ENCODE measurements at regions not wholly inside any gene's neighbourhood (a gene's known extent, or its start where the extent isn't known, plus 50 kb on each side); places are given as distances from the start of the nearest gene placed in this dataset.

DNA sequence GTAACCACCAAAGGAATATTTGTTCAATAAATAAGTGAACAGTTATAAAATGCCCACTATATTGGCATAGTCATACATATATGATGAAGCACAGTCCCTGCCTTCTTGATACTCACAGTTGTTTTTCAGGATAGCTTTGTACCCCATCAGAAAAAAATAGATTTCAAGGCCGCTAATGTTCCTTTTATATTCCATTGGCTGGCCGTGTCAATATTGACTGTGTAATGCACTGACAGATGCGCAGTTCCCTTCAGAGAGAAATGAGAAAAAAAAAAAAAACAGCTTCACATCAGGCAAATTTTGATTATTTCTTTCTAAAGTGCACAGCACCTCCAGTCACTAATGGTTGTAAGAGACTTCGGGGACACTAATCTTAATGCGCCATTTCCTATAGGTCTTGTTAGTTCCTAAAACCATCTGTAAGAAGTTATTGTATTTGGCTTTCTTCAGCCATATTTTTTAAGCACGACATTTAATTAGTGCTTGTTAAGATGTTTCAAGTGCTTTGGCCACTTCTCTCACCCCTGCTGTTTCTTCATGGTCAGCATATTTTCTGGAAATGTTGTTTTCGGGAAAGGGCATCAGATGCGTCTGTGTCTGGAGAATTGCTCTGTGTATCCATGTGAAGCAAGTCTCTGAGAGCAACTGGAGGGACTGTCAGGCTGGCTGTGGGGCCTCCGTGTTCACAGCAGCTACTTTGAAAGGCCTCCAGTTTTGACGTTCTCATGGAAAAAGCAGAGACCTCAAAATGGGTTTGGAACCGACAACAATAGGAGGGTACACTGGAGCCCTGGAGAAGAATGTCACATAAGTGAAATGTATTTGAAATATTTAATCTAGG lies 378.3 kb downstream of the MTX2 start:
- no peak for DNase-seq (ENCODE audit: low spot score)

DNA sequence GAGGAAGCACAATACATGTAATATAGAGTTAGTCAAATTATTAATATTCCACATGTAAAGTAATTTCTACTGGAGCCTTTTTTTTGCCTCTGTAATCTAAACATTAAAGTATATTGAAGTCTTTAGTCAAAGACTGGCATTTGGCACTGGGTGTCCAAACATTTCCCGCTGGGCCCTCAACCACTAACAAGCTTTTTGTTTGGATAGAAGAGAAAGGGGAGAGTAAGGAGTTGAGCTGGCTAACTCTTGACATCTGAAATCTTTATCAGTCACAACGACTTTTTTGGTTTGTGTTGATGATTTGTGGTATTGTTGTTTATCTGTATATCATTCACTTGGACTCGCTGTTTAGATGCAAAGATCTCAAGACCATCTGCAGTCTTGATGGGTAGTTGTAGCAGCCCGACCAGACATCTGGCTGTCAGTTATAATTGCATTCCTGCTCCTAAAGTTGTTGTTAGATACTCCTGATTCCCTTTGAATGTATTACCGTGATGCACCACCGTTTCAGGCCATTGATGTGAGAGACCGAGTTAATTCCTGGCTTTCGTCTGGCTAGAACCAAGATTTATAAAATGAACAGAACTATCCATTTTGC lies 379.6 kb downstream of the MTX2 start:
- no peak for DNase-seq (ENCODE audit: low spot score)

DNA sequence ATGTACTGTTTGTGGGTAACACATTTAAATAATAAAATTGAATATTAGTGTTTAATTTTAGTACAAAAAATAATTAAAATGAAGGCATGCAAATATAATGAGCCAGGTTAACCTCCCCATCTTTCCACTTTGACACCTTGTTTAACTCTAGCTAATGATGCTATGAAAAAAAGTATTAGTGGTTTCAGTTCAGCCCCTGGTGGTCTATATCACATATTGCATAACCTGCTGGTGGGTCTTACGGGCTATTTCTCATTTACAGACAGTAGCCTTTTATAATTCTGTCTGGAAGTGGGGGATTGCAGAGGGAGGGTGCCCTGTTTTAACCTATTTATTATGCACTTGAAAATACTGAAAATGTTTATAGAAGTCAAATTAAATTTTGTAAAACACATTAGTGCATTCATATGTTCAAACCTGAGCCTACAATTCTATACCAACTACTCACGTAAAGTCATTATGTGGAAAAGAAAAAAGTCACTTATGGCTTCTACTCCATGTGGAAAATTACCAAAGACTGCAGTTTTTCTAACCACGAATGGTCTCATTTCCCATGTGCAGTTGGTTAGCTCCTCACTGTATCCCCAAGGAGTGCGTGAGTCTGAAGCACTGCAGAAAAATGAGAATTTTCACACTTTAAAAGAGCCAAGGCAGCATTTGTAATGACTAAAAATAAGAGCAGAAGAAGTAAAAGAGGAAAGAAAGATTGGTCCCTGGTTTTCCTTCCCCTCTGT lies 381.0 kb downstream of the MTX2 start:
- DNase-seq (ENCODE audit: low spot score): no peak

DNA sequence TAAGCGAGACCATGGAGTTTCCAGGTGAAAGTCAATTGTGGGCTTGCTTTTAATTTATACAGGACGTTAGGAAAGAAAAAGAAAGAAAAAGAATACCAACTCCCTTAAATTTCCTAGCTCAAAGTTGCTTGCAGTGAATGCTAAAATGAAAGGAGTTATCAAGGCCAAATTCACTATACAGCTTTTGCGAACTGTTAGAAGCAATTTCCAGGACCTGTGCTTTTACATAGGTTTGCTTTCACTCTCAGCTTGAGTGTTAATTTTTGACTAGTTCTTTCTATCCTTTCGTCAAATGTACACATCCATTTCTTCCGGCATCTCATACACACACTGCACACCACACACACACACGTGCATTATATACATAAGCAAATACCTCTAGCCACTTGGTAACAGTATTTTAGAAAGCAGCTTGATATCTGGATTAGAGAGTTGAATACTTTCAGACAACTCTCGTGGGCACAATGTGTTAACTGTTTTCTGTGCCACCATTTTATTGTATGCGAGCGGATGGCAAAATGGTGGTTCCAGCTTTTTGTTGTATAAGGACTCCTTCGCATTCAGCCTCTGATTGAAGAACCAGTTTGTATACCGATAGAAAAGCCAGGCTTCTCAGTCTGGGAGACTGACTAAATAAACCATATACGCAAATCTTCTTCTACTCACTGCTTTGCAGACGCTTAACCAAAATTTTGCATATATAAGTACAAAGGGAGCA lies 381.8 kb downstream of the MTX2 start:
- DNase-seq (ENCODE audit: low spot score): no peak

DNA sequence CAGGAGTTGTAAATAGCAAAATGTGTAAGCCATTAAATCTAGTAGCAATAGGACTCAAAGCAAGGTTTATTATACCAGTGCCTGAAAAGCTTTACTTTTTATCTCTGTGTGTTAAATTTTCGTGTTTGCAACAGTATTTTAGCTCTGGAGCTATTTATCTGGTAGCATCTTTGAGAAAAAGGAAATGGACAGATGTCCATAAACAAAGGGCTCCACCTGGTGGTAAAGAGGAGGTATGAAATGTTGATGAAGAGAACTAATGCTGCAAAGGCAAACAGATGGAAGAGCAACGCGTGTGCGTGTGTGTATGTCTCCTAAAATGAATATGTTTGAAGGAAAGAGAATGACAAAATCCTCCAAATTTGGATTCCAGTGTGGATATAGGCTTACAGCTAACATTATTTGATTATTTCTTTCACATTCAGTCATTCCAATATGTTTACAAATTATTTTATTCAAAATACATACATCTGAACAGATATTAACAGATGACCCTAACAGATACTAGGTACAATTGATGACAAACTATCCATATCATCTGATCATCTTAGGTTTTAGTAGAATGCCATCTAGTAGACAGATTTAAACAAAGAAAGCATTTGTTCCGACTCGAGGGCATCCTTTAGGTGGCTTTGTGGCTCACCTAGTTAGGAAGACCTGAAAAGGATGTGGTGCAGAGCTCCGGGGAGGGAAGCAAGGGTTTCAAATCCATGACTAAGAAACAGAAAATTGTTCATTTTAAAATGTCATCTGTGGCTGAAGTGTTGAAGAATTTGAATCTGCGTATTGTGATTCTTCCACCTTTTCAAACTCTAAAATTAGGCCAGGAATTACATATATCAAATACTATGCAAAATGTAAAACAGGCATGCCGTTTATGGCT lies 383.3 kb downstream of the MTX2 start:
- no peak for DNase-seq (ENCODE audit: low spot score)

DNA sequence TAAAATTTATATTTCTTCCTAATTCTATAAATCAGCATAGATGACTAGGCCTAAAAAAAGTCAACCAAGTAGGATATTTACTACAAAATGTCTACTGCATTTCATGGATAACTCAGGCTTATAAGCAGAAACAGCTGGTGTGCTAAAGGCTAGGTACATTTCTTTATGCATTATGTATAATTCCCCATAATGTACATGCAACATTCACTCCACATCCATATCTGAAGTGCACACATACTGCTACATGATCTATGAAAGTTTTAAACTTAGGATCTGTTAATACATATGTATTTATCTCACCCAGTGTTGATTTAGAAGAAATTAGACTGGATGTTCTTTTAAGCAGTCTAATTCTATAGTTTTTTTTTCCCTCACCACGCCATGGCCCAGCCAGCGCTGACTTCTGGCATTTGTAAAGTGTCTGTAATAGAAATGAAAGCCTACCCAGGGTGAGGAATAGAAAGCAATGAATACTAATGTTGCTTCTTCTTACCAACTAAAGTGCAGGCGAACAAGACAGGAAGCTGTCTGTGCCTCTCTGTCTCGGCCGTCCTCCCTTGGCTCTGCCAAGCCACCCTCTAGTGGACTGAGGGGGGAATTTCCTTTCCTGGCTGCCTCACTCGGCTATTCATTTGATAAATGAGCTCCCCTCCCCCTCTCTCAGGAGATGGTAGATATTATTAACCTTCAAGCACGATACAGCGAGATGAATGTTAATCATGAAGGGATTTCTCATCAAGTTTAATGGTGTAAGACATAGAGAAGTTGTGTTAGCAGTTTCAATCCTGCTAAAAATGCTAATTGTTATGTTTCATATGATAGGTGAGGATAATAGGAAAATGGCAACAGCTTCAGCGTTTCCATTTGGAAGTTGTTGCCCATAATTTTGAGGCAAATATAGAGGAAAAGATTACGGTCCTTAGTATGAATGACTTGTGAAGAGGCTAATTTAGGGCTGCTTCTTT lies 384.5 kb downstream of the MTX2 start:
- DNase-seq (ENCODE audit: low spot score): no peak

DNA sequence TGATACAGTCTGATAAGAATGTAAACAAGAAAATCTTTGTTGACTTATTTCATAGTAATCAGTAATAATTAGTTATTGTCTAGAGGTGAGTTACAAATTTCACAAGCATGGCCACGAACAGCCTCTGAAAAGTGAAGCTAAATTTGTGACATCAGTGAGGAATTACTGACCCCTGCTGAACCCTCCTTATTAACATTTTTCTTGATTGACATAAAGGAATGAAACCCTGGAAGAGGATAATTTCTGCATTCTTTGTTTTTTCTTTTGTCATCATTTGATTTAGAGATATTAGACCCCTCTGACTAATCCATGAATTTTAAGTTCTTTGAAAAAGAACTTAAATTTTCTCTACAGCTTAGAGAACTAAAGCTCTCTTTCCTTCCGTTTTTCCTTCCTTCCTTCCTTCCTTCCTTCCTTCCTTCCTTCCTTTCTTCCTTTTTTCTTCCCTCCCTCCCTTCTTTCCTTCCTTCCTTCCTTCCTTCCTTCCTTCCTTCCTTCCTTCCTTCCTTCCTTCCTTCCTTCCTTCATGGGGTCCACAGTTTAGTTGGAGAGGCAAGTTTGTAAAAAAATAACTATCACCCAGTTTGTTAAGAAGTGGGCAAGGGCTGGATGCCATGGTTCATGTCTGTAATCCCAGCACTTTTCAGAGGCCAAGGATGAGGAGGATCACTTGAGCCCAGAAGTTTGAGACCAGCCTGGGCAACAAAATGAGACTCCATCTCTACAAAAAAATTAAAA lies 387.0 kb downstream of the MTX2 start:
- DNase-seq (ENCODE audit: low spot score): no peak

DNA sequence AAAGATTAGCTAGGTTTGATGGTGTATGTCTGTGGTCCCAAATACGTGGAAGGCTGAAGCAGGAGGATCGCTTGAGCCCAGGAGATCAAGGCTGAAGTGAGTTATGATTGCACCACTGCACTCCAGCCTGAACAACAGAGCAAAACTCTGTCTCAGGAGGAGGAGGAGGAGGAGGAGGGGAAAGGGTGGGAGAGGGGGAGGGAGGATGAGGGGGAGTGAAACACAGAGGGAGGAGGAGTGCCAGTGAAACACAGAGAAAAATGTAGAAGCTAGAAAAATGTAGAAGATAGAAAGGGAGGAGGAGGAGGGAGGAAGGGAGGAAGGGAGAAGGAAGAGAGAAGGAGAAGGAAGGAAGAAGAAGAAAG lies 387.5 kb downstream of the MTX2 start:
- DNase-seq (ENCODE audit: low spot score): no peak

DNA sequence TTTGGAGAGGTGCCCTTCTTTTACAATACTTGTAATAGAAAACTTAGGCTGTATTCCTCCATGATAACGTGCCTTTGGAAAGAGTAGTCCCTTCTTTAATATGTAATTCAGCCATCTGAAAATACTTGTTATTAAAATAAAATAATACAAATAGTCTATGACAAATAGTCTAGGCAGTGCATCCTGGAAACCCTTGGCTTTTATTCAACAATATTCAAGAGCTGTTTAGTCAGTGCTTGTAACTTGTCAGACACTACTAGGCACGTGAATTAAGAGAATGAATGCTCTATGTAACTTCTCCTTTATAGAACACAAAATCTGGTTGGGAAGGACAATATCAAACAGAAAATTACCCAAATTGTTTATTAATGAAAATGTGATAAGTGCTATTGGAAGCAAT lies 388.2 kb downstream of the MTX2 start:
- DNase-seq (ENCODE audit: low spot score): no peak

DNA sequence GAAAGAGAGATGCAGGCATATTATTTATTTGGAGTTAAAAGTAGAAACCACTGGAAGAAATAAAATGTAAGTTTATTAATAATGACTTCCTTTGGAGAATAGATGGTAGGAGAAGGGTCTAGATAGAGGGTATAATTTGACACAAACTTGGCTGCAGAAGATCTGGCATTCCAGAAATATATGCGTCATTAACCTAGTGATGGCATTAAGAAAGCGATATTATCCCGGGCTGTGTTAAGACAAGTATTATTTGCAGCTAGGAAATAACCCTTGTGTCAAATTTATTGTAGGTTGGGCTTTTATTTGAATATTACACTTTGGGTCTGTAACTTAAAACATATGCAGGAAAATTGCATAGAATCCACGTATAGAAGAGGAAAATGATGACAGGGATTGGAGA lies 389.5 kb downstream of the MTX2 start:
- no peak for DNase-seq (ENCODE audit: low spot score)

DNA sequence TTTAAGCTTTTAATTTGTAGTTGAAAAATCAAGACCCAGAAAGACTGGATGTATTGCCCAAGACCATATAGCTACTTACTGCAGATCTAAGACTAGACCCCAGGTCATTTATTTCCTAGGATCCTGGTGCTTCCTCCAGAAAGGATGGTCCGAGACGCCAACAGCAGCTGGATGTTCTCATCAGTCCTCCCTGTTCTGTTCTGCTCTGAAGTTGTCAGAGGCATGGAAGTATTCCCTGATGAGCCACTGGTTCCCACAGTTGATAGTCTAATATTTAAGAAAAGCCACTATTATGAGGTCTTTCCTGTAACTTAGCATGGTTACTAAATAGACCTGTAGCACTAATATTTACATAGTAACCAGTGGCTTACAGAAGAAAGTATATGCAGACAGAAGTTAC lies 393.5 kb downstream of the MTX2 start:
- DNase-seq (ENCODE audit: low spot score): no peak

DNA sequence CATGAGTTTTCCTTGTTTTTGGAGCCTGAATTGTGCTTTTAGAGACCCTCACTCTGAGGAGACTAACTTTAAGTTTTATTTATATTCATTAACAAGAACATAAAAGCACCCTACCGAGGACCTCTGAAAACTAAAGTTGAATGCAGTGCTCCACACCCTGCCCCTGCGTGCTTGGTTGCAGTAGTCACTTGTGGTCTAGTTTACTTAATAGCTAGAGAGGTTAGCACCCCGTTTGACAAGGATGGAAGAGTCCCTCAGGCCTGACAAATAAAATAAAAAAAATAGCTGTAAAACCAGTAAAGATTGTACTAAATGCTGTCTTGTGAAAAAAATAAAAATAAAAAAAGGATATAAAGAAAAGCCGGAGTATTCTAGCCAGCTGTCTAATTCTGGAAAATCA lies 395.2 kb downstream of the MTX2 start:
- DNase-seq (ENCODE audit: low spot score): no peak

DNA sequence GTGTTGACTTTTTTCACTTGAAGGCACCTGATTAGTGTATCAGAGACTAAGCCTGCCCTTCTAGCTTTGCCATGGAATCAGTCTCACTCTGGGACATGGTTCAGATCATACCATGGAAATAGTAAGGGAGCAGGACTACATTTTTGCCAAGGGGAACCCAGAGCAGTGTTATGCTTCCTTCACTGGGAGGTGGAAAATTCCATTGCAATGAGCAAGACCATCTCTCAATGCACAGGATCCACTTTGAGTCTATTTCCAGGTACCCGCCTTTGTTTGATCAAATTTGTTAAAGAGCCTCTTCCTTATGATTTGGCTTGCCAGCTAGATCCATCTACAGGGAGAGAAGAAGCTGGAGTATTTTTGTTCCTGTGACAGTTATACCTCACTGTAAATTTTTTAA lies 395.8 kb downstream of the MTX2 start:
- DNase-seq (ENCODE audit: low spot score): no peak

DNA sequence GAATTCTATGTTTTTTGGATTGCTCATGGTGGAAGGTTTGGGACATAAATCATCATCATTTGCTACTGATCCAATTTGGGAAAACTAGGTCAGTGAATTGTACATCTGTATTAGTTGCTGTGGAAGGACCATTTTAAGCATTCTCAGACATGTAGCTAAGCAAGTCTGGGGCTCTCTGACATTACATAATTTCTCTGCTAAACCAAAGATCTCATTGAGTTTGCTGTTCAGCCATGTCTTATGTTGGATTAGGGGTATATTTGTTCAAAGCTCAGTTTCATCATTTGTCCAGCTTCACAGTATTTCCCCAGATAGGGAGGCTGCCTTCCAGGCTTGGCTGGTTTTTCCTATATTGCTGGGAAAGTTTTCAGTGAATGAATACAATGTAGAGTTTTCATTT lies 399.7 kb downstream of the MTX2 start:
- DNase-seq (ENCODE audit: low spot score): no peak

DNA sequence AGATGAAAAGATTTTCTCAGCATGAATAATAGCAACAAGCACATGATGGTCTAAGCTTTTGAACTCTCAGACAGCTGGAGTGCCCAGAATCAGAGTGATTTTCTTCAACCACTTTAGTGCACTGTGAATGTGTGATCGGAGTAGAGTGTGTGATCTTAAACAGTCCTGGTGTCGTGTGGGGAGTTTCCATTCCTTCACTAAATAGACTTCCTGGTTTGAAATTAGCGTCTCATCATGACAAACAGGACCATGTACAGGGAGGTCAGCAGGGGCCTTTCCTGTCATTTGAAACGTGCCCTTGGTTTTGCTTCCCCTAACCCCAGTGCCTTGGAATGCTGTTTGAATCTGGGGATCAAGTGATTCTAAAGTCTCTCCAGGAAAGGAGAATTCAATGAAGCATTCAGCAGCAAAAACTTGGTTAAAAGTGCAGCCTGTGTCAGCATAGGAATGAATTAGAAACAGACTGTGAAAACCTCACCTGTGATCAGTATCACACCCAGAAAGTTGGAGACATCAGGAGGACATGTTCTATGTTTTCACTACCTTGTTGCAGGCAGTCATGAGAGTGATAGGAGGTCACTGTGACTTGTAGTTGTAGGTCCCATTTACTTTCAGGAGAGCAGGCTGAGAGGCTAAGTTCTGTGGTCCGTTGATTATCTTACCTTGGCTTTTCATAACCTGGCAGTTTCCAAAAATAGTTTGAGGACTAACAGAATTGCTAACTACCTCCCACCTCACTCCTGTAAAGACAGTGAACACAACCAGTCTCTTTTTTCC lies 400.3 kb downstream of the MTX2 start:
- no peak for DNase-seq (ENCODE audit: low spot score)

DNA sequence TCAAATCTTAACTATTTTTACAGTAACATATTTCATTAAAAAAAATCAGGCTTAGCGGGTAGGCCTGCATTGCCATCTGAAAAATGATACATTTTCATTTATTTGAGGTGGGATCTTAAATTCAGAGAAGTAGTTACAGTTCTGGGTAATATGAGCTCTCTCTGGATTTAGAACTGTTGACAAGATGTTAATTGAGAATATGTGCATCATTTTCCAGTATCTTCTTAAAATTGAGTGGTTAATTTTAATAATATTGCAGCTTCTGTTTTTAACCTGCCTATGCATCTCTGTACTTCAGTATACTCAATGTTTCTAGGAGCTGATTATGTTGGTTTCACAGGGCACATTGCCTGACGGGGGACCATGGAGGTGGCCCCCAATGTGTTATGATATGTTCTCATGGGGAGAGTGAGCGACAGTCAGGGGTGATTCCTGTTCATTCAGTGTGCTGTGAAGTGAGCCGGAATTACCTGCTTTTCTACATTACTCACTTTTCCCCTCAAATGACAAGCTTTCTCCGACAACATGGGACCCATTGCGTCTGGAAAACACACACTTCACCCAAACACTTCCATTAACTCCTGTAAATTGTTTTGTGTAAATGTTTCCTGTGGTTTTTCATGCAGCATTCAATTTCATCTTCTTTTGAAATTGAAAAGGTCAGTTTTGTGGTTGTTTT lies 406.2 kb downstream of the MTX2 start:
- no peak for DNase-seq (ENCODE audit: low spot score)

DNA sequence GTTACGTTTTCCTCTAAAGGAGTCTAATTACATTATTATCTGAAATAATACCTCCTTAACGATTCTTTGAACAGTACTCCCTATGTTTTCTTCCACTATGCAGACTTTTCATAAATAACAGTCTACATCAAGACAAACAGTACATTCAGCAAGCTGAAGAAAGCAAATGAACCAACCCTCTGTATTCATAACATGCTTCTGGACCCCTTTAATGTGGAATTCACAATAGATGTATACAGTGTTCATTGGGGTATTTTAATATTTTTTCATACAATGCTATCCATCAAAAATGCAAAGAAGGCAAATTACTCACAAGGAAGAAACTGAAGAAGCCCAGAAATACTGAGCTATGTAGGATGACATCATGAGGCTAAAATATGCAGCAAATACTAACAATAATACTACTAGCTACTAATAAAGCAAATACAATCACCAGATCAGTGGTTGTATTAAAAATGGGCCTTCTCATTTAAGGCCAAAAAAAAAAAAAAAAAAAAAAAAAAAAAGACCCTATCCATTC lies 408.6 kb downstream of the MTX2 start:
- no peak for DNase-seq (ENCODE audit: low spot score)

DNA sequence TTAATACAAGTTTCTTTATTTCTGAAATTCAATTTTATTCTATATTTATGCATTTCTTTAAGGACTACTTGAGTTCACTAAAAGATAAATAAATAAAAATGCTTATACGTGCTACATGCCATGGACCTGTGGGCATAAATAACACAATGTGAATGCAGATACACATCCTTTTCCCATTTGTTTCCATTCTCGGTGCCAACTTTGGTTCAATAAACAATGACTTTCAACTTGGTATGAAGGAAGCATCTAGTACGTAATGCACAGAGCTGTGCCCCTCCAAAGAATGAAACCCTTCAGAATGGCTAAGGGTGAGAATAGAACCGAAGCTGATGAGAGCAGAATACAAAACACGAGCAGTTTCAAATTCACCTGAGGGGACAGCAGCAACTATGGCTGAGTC lies 409.3 kb downstream of the MTX2 start:
- no peak for DNase-seq (ENCODE audit: low spot score)

Data from HuH-7.5 (cell line).